GM12892 (cell line): ENCODE measurements at regions not wholly inside any gene's neighbourhood (a gene's known extent, or its start where the extent isn't known, plus 50 kb on each side); places are given as distances from the start of the nearest gene placed in this dataset.

Experiments
- POLR2A ChIP-seq: IDR thresholded peaks from 2 replicates; pipeline ENCODE4 v1.6.1; 2011; ENCODE audit warnings: low read depth, low read length, control low read depth
- POLR2AphosphoS5 ChIP-seq: IDR thresholded peaks from 2 replicates; pipeline ENCODE4 v1.6.1; 2011; ENCODE audit warnings: low read depth, low read length, control low read depth
- TAF1 ChIP-seq: IDR thresholded peaks from 2 replicates; pipeline ENCODE4 v1.6.1; 2011; ENCODE audit warnings: low read depth, mild to moderate bottlenecking, control low read depth, low read length, borderline replicate concordance

- TF ChIP-seq POLR2A: no peak
- no peak for TF ChIP-seq POLR2AphosphoS5
- no peak for TF ChIP-seq TAF1
Observed at GRCh38 chr11:112626731-112627130, 334.5 kb upstream of the NCAM1 start.
